Endothelial cell of umbilical vein (primary cell): ENCODE measurements at regions not wholly inside any gene's neighbourhood (a gene's known extent, or its start where the extent isn't known, plus 50 kb on each side); places are given as distances from the start of the nearest gene placed in this dataset.

Experiments
- BruUV-seq: library from RNA; stranded (reverse); fragments of 400-500 nt; replicated peaks from 2 replicates; lab custom pipeline; 2021; lab: Mats Ljungman, UMichigan
- CTCF ChIA-PET: fragments of 300-600, 350-600 bp; sonication (Branson Sonifier 250); formaldehyde crosslinking; loops from one replicate; lab custom pipeline; 2021; ENCODE audit warnings: antibody characterized with exemption, inconsistent platforms; lab: Charles Lee
- POLR2A ChIA-PET: fragments of 300-600, 350-600 bp; sonication (Branson Sonifier 250); formaldehyde crosslinking; loops from one replicate; lab custom pipeline; 2021; ENCODE audit warnings: antibody characterized with exemption, inconsistent platforms; lab: Charles Lee
- DNase-seq: peaks from one replicate; pipeline ENCODE4 v3.0.0-alpha.2; 2011; ENCODE audit warnings: low read depth, low spot score
- FAIRE-seq: peaks from 2 replicates; lab custom pipeline; 2011; peaks lifted over from hg19 to GRCh38; lab: Jason Lieb, UNC
- H2AFZ ChIP-seq: 2 replicates; pipeline ENCODE4 v1.6.0; 2012; ENCODE audit warnings: low read depth, low read length, control low read depth, inconsistent platforms
- H3K27ac ChIP-seq: 2 replicates; pipeline ENCODE4 v1.5.1; 2011; ENCODE audit warnings: low read depth, mild to moderate bottlenecking, control low read depth, low read length, moderate library complexity; ENCODE audit not compliant: insufficient read depth
- H3K27me3 ChIP-seq, 2 experiments: 2 replicates each; pipeline versions ENCODE4 v1.6.0 to v1.6.1; 2011; ENCODE audit warnings: low read length in 2 of 2, mixed read lengths in 1 of 2; ENCODE audit not compliant: control insufficient read depth in 2 of 2, insufficient read depth in 2 of 2
- H3K36me3 ChIP-seq, 2 experiments: 2 replicates in 1 of 2; 3 replicates in 1 of 2; pipeline ENCODE4 v1.5.1; 2011; ENCODE audit warnings: low read length in 2 of 2, mild to moderate bottlenecking in 1 of 2, moderate library complexity in 1 of 2; ENCODE audit not compliant: control insufficient read depth in 2 of 2, insufficient read depth in 2 of 2; ENCODE audit errors: extremely low read depth in 1 of 2
- H3K4me1 ChIP-seq: 3 replicates; pipeline ENCODE4 v1.5.1; 2011; ENCODE audit warnings: mild to moderate bottlenecking, low read length; ENCODE audit not compliant: control insufficient read depth, insufficient read depth; ENCODE audit errors: extremely low read depth
- H3K4me2 ChIP-seq: 2 replicates; pipeline ENCODE4 v1.6.1; 2011; ENCODE audit warnings: low read length, control low read depth, mixed read lengths; ENCODE audit not compliant: insufficient read depth
- H3K4me3 ChIP-seq, 3 experiments: fragments of 200-600 bp in 1 of 3; sonication (generic), shearing (Covaris generic) in 1 of 3; replicated peaks in 1 of 3; 2 replicates each; pipeline ENCODE4 v1.5.1; 2011 to 2016; ENCODE audit warnings: control low read depth in 3 of 3, low read length in 3 of 3, mild to moderate bottlenecking in 2 of 3, inconsistent platforms in 1 of 3, low read depth in 1 of 3, moderate library complexity in 1 of 3; ENCODE audit not compliant: insufficient read depth in 1 of 3
- H3K79me2 ChIP-seq: 2 replicates; pipeline ENCODE4 v1.6.0; 2012; ENCODE audit warnings: low read length, inconsistent platforms; ENCODE audit not compliant: control insufficient read depth, insufficient read depth
- H3K9ac ChIP-seq: replicated peaks from 2 replicates; pipeline ENCODE3; 2011; ENCODE audit warnings: low read length, control low read depth; ENCODE audit not compliant: insufficient read depth; ENCODE audit errors: extremely low read depth
- H3K9me1 ChIP-seq: replicated peaks from 3 replicates; pipeline ENCODE4 v1.6.0; 2011; ENCODE audit warnings: mild to moderate bottlenecking, low read length; ENCODE audit not compliant: control insufficient read depth, insufficient read depth; ENCODE audit errors: extremely low read depth
- H3K9me3 ChIP-seq: replicated peaks from 2 replicates; pipeline ENCODE4 v1.5.1; 2012; ENCODE audit warnings: low read length, inconsistent platforms; ENCODE audit not compliant: control insufficient read depth, insufficient read depth
- H4K20me1 ChIP-seq: replicated peaks from 2 replicates; pipeline ENCODE3; 2011; ENCODE audit warnings: mild to moderate bottlenecking, low read length; ENCODE audit not compliant: control insufficient read depth, insufficient read depth; ENCODE audit errors: extremely low read depth
- EZH2 ChIP-seq: IDR thresholded peaks from 2 replicates; pipeline ENCODE4 v1.6.1; 2012; ENCODE audit warnings: borderline replicate concordance, low read depth, mild to moderate bottlenecking, moderate library complexity, low read length, inconsistent platforms; ENCODE audit not compliant: severe bottlenecking
- FOS ChIP-seq: IDR thresholded peaks from 2 replicates; pipeline ENCODE4 v1.6.1; 2011; ENCODE audit warnings: mild to moderate bottlenecking, low read length, moderate library complexity, borderline replicate concordance; ENCODE audit not compliant: insufficient read depth
- GATA2 ChIP-seq: IDR thresholded peaks from 2 replicates; pipeline ENCODE4 v1.7.0; 2011; ENCODE audit warnings: low read depth, mild to moderate bottlenecking, moderate library complexity, mixed read lengths, low read length; ENCODE audit not compliant: insufficient read length, insufficient read depth
- JUN ChIP-seq: IDR thresholded peaks from 2 replicates; pipeline ENCODE4 v1.6.1; 2011; ENCODE audit warnings: borderline replicate concordance, low read depth; ENCODE audit not compliant: insufficient read length, insufficient read depth
- MYC ChIP-seq: IDR thresholded peaks from one replicate; pipeline ENCODE4 v1.6.1; 2011; ENCODE audit warnings: mild to moderate bottlenecking, low read depth, low read length
- POLR2A ChIP-seq: IDR thresholded peaks from 2 replicates; pipeline ENCODE4 v1.6.1; 2012; ENCODE audit warnings: low read depth, mild to moderate bottlenecking, control low read depth, low read length
- POLR2AphosphoS5 ChIP-seq: IDR thresholded peaks from 2 replicates; pipeline ENCODE4 v1.6.1; 2012; ENCODE audit warnings: low read depth, mild to moderate bottlenecking, control low read depth, low read length, moderate library complexity; ENCODE audit not compliant: insufficient read depth
- dilution Hi-C: fragments of 300-500 bp; cut with MboI; formaldehyde crosslinking; loops from one replicate; pipeline ENCODE4 v1.15.0; 2019; ENCODE audit warnings: low sequenced_read_pairs; ENCODE audit not compliant: extremely low pct_ligation_motif_present
- intact Hi-C: fragments of 100-400 bp; cut with micrococcal nuclease; formaldehyde crosslinking; loops from one replicate; pipeline ENCODE4 v1.10.0; 2022
- TF ChIP-seq, protein P1 (sequence below): IDR thresholded peaks from 2 replicates; pipeline ENCODE4 v1.6.1; 2011; ENCODE audit not compliant: insufficient read depth, insufficient read length
- TF ChIP-seq, protein P2 (sequence below), 2 donors: IDR thresholded peaks; 1 replicate in 1 of 2; 2 replicates in 1 of 2; pipeline ENCODE4 v1.5.1; 2011; ENCODE audit warnings: low read length in 2 of 2, mild to moderate bottlenecking in 2 of 2, moderate library complexity in 2 of 2, control low read depth in 1 of 2, inconsistent platforms in 1 of 2, low read depth in 1 of 2; ENCODE audit not compliant: insufficient read depth in 1 of 2; ENCODE audit errors: extremely low read depth in 1 of 2

DNA sequence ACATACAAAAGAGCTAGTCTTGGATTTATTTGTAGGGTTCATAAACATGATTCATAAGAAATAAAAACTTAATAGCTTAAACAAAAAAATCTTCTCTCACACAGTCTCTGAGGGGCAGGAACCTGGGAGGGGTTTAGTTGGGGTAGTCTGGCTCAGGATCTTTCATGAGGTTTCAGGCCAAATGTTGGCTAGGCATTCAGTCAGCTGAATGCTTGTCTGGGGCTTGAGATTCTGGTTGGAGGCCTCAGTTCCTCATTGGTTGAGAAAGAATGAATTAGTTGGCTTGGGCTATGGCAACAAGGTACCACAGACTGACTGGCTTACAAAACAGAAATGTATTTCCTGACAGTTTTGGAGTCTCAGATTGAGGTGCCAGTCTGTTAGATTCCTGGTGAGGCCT is 74.3 kb downstream of the ANKRD7 start:
- dilution Hi-C loops (no loop called here), intact Hi-C loops (no loop called here)
- Histone ChIP-seq H3K4me1 (no peaks in the 10 kb centered on the region), H2AFZ (no peak overlapping the region), H3K9me3 (no peaks in the 10 kb centered on the region), H3K27ac (no peak overlapping the region), H3K79me2 (no peaks in the 10 kb centered on the region), H3K9ac (no peak overlapping the region), H3K9me1 (no peaks in the 10 kb centered on the region), H3K27me3 (no peaks in the 10 kb centered on the region), H4K20me1 (no peaks in the 10 kb centered on the region), H3K36me3 (no peaks in the 10 kb centered on the region), H3K4me3 (no peak overlapping the region), H3K4me2 (no peak overlapping the region)
- no TSS peak for BruUV-seq
- POLR2A ChIA-PET: interaction anchor here (0.7 kb wide), 1 partner anchor 340 kb away, joined by 3 read pairs; no protein-coding TSS in a partner anchor
- FAIRE-seq: no peak
- CTCF ChIA-PET: no interaction called here
- DNase-seq: no peak
- TF ChIP-seq GATA2 (no peak), POLR2AphosphoS5 (no peak), MYC (no peak), JUN (no peak), EZH2 (no peak), FOS (no peak), POLR2A (no peak)
- TF ChIP-seq, protein P1, sequence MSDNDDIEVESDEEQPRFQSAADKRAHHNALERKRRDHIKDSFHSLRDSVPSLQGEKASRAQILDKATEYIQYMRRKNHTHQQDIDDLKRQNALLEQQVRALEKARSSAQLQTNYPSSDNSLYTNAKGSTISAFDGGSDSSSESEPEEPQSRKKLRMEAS: no peak
- TF ChIP-seq, protein P2, sequence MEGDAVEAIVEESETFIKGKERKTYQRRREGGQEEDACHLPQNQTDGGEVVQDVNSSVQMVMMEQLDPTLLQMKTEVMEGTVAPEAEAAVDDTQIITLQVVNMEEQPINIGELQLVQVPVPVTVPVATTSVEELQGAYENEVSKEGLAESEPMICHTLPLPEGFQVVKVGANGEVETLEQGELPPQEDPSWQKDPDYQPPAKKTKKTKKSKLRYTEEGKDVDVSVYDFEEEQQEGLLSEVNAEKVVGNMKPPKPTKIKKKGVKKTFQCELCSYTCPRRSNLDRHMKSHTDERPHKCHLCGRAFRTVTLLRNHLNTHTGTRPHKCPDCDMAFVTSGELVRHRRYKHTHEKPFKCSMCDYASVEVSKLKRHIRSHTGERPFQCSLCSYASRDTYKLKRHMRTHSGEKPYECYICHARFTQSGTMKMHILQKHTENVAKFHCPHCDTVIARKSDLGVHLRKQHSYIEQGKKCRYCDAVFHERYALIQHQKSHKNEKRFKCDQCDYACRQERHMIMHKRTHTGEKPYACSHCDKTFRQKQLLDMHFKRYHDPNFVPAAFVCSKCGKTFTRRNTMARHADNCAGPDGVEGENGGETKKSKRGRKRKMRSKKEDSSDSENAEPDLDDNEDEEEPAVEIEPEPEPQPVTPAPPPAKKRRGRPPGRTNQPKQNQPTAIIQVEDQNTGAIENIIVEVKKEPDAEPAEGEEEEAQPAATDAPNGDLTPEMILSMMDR (IDR thresholded peaks at IDR 0.05; ENCODE audit: extremely low read depth in 1 of 2, insufficient read depth in 1 of 2, low read depth in 1 of 2, low read length in 2 of 2): no peak
